Astrocyte (in vitro differentiated cells and primary cell): ENCODE measurements at regions not wholly inside any gene's neighbourhood (a gene's known extent, or its start where the extent isn't known, plus 50 kb on each side); places are given as distances from the start of the nearest gene placed in this dataset.

Experiments
- DNase-seq: peaks from one replicate; pipeline ENCODE4 v3.0.0-alpha.2; 2010; ENCODE audit warnings: low read depth
- FAIRE-seq: peaks from 2 replicates; lab custom pipeline; 2011; peaks lifted over from hg19 to GRCh38; lab: Jason Lieb, UNC
- H2AFZ ChIP-seq: 2 replicates; pipeline ENCODE4 v1.6.0; 2012; ENCODE audit warnings: low read depth, low read length, inconsistent platforms
- H3K27ac ChIP-seq: 2 replicates; pipeline ENCODE4 v1.5.1; 2011; ENCODE audit warnings: low read depth, low read length, inconsistent platforms
- H3K27me3 ChIP-seq: 2 replicates; pipeline ENCODE4 v1.6.0; 2011; ENCODE audit warnings: low read length, inconsistent platforms; ENCODE audit not compliant: insufficient read depth
- H3K36me3 ChIP-seq: 2 replicates; pipeline ENCODE4 v1.5.1; 2011; ENCODE audit warnings: low read length, inconsistent platforms; ENCODE audit not compliant: insufficient read depth
- H3K4me1 ChIP-seq: 2 replicates; pipeline ENCODE4 v1.5.1; 2011; ENCODE audit warnings: low read length, inconsistent platforms; ENCODE audit not compliant: insufficient read depth
- H3K4me2 ChIP-seq: 2 replicates; pipeline ENCODE4 v1.6.0; 2012; ENCODE audit warnings: low read length, inconsistent platforms
- H3K4me3 ChIP-seq: 2 replicates; pipeline ENCODE4 v1.5.1; 2011; ENCODE audit warnings: low read depth, mild to moderate bottlenecking, low read length, inconsistent platforms; ENCODE audit not compliant: insufficient read depth
- H3K79me2 ChIP-seq: 2 replicates; pipeline ENCODE4 v1.6.0; 2012; ENCODE audit warnings: mild to moderate bottlenecking, low read length, inconsistent platforms; ENCODE audit not compliant: insufficient read depth
- H3K9ac ChIP-seq: 2 replicates; pipeline ENCODE4 v1.6.0; 2012; ENCODE audit warnings: mild to moderate bottlenecking, low read length, inconsistent platforms
- H3K9me3 ChIP-seq: 2 replicates; pipeline ENCODE4 v1.5.1; 2012; ENCODE audit warnings: low read depth, mild to moderate bottlenecking, low read length, inconsistent platforms; ENCODE audit not compliant: insufficient read depth
- H4K20me1 ChIP-seq: 2 replicates; pipeline ENCODE4 v1.6.0; 2012; ENCODE audit warnings: low read length, inconsistent platforms; ENCODE audit not compliant: insufficient read depth
- H3K27ac Mint-ChIP-seq: one replicate; pipeline ENCODE4 v1.8.0; 2021; ENCODE audit warnings: mild to moderate bottlenecking, mixed read lengths; ENCODE audit not compliant: unreplicated experiment
- H3K27me3 Mint-ChIP-seq: one replicate; pipeline ENCODE4 v1.8.0; 2021; ENCODE audit warnings: low read depth, mixed read lengths; ENCODE audit not compliant: unreplicated experiment
- H3K36me3 Mint-ChIP-seq: one replicate; pipeline ENCODE4 v1.8.0; 2021; ENCODE audit warnings: low read depth, mixed read lengths; ENCODE audit not compliant: unreplicated experiment
- H3K4me1 Mint-ChIP-seq: one replicate; pipeline ENCODE4 v1.8.0; 2021; ENCODE audit warnings: low read depth, mixed read lengths; ENCODE audit not compliant: unreplicated experiment
- H3K4me3 Mint-ChIP-seq: one replicate; pipeline ENCODE4 v1.8.0; 2021; ENCODE audit warnings: mild to moderate bottlenecking, moderate library complexity, mixed read lengths; ENCODE audit not compliant: unreplicated experiment
- H3K9me3 Mint-ChIP-seq: one replicate; pipeline ENCODE4 v1.8.0; 2021; ENCODE audit warnings: mild to moderate bottlenecking, mixed read lengths; ENCODE audit not compliant: unreplicated experiment
- CTCF ChIP-seq: IDR thresholded peaks from 2 replicates; pipeline ENCODE4 v1.5.1; 2011; ENCODE audit warnings: low read depth, mild to moderate bottlenecking, inconsistent platforms, low read length, moderate library complexity; ENCODE audit not compliant: insufficient read depth
- EZH2 ChIP-seq: IDR thresholded peaks from 2 replicates; pipeline ENCODE4 v1.6.1; 2012; ENCODE audit warnings: mild to moderate bottlenecking, low read length, inconsistent platforms; ENCODE audit not compliant: insufficient read depth

DNA sequence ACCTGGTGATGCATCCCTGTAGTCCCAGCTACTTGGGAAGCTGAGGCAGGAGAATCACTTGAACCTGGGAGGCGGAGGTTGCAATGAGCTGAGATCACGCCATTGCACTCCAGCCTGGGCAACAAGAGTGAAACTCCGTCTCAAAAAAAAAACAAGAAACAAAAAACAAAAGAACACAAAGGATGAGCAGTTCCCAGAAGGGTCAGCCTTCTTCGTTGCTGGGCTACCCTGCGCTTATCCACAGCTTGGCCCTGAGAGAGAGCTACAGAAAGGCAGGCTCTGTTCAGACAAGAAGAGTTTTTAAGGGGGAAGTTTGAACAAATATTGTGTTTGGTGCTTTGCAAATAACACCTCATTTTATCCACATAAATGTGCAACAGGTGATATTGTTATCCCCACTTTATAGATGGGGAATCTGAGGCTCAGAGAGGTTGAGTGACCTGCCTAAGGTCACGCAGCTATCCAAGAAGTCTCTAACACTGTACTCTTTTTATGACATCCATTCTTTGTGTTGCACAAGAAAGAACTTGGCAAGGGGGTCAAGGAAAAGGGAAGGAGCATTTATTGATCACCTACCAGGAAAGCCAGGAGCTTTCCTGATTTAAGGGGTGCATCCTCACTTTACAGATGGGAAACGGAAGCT is 63.7 kb upstream of the NEURL1B start:
- FAIRE-seq (no peak), DNase-seq (no peak)
- Histone ChIP-seq H4K20me1 (no peaks in the 10 kb centered on the region), H3K9ac (no peak overlapping the region), H3K27ac (no peak overlapping the region), H3K79me2 (no peaks in the 10 kb centered on the region), H3K36me3 (no peaks in the 10 kb centered on the region), H2AFZ (no peak overlapping the region), H3K9me3 (peaks cover 5% of the 10 kb centered on the region), H3K4me3 (no peak overlapping the region), H3K4me1 (no peaks in the 10 kb centered on the region), H3K4me2 (no peak overlapping the region), H3K27me3 (peaks cover 26% of the 10 kb centered on the region)
- TF ChIP-seq EZH2 (no peak), CTCF (no peak)
- H3K4me1 Mint-ChIP-seq, result peaks cover 2% of the 10 kb centered on the region
- no peaks in the 10 kb centered on the region for H3K9me3 Mint-ChIP-seq
- no peak overlapping the region for H3K4me3 Mint-ChIP-seq
- no peak overlapping the region for H3K27ac Mint-ChIP-seq
- no peaks in the 10 kb centered on the region for H3K36me3 Mint-ChIP-seq
- peaks cover 56% of the 10 kb centered on the region for H3K27me3 Mint-ChIP-seq

DNA sequence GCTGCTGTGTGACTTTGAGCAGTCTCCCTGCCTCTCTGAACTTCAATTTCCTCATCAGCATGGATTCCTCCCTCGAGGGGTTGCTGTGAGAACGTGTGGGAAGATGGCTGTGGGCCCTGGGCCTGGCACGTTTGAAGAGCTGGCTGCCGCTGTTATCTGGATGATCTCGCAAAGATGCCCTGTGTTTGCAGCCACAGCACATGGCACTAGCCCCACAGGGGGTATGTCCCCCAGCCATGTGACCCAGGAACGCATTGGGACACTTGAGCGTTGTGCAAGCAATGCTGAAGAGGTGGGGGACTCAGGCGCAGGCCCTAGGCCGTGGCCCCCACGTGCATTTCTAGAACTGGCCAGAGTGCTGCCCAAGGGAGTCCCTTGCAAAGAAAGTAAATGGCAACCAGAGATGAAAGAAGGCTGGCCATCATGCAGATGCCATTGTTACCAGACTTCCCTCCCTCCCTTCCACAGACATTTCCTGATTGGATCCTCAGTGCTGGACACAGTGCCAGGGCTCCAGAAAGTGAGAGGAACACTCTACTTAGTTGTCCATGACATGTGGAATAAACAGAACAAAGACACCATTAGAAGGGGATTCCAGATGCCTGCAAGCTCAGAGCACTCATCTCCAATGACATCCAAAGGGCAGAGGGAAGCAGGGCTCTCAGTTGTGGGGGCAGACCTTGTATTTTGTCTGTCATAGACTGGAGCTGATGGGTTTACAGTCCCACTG is 65.1 kb upstream of the NEURL1B start:
- Histone ChIP-seq H3K79me2 (no peaks in the 10 kb centered on the region), H2AFZ (no peak overlapping the region), H3K4me1 (no peaks in the 10 kb centered on the region), H4K20me1 (no peaks in the 10 kb centered on the region), H3K36me3 (no peaks in the 10 kb centered on the region), H3K9ac (no peak overlapping the region), H3K4me2 (no peak overlapping the region), H3K4me3 (no peak overlapping the region), H3K27ac (no peak overlapping the region), H3K9me3 (peaks cover 5% of the 10 kb centered on the region), H3K27me3 (peaks cover 25% of the 10 kb centered on the region)
- no peak overlapping the region for H3K4me3 Mint-ChIP-seq
- DNase-seq (no peak), FAIRE-seq (no peak)
- H3K4me1 Mint-ChIP-seq, result peaks cover 2% of the 10 kb centered on the region
- H3K27ac Mint-ChIP-seq, result no peak overlapping the region
- no peaks in the 10 kb centered on the region for H3K9me3 Mint-ChIP-seq
- H3K27me3 Mint-ChIP-seq, result peaks cover 60% of the 10 kb centered on the region
- TF ChIP-seq EZH2 (no peak), CTCF (no peak)
- H3K36me3 Mint-ChIP-seq, result no peaks in the 10 kb centered on the region

- TF ChIP-seq EZH2 (no peak), CTCF (no peak)
- Mint-ChIP-seq H3K4me3 (no peak overlapping the region), H3K36me3 (no peaks in the 10 kb centered on the region), H3K27ac (no peak overlapping the region), H3K27me3 (peaks cover 57% of the 10 kb centered on the region), H3K4me1 (peaks cover 2% of the 10 kb centered on the region), H3K9me3 (no peaks in the 10 kb centered on the region)
- H3K4me1 ChIP-seq, result no peaks in the 10 kb centered on the region
- DNase-seq, result no peak
- FAIRE-seq, result no peak
- no peaks in the 10 kb centered on the region for H4K20me1 ChIP-seq
- H3K27me3 ChIP-seq, result peaks cover 25% of the 10 kb centered on the region
- no peak overlapping the region for H3K4me3 ChIP-seq
- peaks cover 5% of the 10 kb centered on the region for H3K9me3 ChIP-seq
- H3K4me2 ChIP-seq, result no peak overlapping the region
- H3K79me2 ChIP-seq, result no peaks in the 10 kb centered on the region
- no peak overlapping the region for H3K27ac ChIP-seq
- H3K36me3 ChIP-seq, result no peaks in the 10 kb centered on the region
- no peak overlapping the region for H2AFZ ChIP-seq
- no peak overlapping the region for H3K9ac ChIP-seq
These were observed 65.6 kb upstream of the NEURL1B start for GRCh38 chr5:172575416-172575815.
